Activated naive CD4-positive, alpha-beta T cell treated with anti-CD3 and anti-CD28 coated beads, Interleukin-2, amount 10 ng/mL, durations not matched to agents 7 days and 5 days (primary cell): ENCODE measurements at regions not wholly inside any gene's neighbourhood (a gene's known extent, or its start where the extent isn't known, plus 50 kb on each side); places are given as distances from the start of the nearest gene placed in this dataset.

Experiments
- CTCF ChIA-PET: fragments of 350-600 bp; sonication (Branson Sonifier 250); formaldehyde crosslinking; loops from one replicate; lab custom pipeline; 2021; ENCODE audit warnings: antibody characterized with exemption; lab: Charles Lee
- DNase-seq: peaks from one replicate; pipeline ENCODE4 v3.0.0-alpha.2; 2020
- H3K27ac Mint-ChIP-seq: one replicate; pipeline ENCODE4 v1.8.0; 2021; ENCODE audit warnings: mild to moderate bottlenecking, moderate library complexity, mixed read lengths
- H3K27me3 Mint-ChIP-seq: one replicate; pipeline ENCODE4 v1.8.0; 2021; ENCODE audit warnings: mild to moderate bottlenecking, mixed read lengths
- H3K36me3 Mint-ChIP-seq: one replicate; pipeline ENCODE4 v1.8.0; 2021; ENCODE audit warnings: mixed read lengths
- H3K4me1 Mint-ChIP-seq: one replicate; pipeline ENCODE4 v1.8.0; 2021; ENCODE audit warnings: mixed read lengths
- H3K4me3 Mint-ChIP-seq: one replicate; pipeline ENCODE4 v1.8.0; 2021; ENCODE audit warnings: mild to moderate bottlenecking, moderate library complexity, mixed read lengths
- H3K9me3 Mint-ChIP-seq: one replicate; pipeline ENCODE4 v1.8.0; 2021; ENCODE audit warnings: mixed read lengths

DNA sequence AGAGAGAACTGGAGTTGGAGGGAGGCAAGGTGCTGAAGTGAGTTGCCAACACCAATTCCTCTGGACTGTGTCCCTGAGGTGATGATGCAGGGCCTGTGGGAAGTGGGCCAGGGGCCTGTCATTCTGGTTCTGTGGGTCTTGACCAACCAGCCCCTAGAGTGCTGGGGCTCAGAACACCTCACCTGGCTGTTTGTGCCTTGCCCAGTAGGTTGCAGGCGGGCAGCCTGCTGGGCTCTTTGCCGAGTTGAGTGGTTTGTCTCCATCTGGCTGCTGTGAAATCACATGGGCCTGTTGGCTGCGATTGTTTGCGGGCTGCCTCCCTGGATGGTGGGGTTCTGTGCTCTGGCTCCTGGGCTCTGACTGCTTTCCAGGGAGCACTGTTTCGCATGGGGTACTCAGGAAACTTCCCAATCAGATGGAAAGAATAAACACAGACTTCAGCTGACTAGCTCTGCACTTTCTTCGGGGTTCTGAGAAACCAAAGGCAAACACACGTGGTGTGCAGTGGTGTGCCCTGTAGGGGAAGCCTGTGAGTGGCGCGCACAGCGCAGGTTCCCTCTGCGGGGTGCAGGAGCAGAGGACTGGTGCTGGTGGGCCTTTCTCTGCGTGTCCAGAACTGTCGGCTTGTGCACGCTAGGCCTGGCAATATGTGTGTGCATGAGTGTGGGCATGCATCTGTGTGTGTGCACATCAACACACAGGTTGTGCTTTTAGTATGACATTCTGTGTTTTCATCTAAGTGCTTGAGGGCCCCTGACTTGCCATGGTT, 95.1 kb downstream of the RHOU start:
- Mint-ChIP-seq H3K4me1 (peaks cover 68% of the 10 kb centered on the region), H3K4me3 (no peak overlapping the region), H3K27me3 (peaks cover 8% of the 10 kb centered on the region), H3K27ac (no peak overlapping the region), H3K9me3 (no peaks in the 10 kb centered on the region), H3K36me3 (peaks cover 1% of the 10 kb centered on the region)
- no peak for DNase-seq
- CTCF ChIA-PET = interaction anchor here (1.0 kb wide), 1 partner anchor 35 kb away, joined by 3 read pairs; no protein-coding TSS in a partner anchor

DNA sequence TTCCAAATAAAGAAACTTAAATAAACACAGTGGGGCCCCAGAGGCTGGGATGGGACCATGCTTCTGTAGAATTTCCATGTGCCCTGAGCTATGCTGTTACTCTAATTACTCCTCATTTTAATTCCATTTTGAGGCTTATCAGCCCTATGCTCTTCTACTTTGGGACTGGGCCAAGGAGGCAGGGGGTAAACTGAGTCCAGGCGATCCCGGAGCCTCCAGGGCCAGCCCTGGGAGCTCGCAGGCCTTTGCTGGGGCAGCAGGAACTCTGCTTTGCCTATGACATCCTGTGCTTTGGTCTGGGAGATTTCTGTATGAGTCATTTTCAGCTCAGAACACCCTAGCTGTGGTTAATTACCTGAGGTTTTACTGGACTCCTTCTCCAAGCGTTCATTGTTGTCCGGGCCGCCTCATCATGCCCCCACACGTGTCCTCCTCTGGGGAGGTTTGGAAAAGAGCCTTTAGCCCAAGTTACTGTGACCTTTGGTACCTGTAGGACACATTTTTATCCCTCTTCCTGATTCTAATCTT, 95.7 kb downstream of the RHOU start:
- H3K4me3 Mint-ChIP-seq = no peak overlapping the region
- CTCF ChIA-PET = interaction anchor here (1.0 kb wide), 1 partner anchor 36 kb away, joined by 3 read pairs; no protein-coding TSS in a partner anchor
- peaks cover 1% of the 10 kb centered on the region for H3K36me3 Mint-ChIP-seq
- peaks cover 5% of the 10 kb centered on the region for H3K27me3 Mint-ChIP-seq
- H3K9me3 Mint-ChIP-seq = no peaks in the 10 kb centered on the region
- DNase-seq = no peak
- H3K27ac Mint-ChIP-seq = peak overlapping the region; percentile 50
- H3K4me1 Mint-ChIP-seq = peaks cover 61% of the 10 kb centered on the region

DNA sequence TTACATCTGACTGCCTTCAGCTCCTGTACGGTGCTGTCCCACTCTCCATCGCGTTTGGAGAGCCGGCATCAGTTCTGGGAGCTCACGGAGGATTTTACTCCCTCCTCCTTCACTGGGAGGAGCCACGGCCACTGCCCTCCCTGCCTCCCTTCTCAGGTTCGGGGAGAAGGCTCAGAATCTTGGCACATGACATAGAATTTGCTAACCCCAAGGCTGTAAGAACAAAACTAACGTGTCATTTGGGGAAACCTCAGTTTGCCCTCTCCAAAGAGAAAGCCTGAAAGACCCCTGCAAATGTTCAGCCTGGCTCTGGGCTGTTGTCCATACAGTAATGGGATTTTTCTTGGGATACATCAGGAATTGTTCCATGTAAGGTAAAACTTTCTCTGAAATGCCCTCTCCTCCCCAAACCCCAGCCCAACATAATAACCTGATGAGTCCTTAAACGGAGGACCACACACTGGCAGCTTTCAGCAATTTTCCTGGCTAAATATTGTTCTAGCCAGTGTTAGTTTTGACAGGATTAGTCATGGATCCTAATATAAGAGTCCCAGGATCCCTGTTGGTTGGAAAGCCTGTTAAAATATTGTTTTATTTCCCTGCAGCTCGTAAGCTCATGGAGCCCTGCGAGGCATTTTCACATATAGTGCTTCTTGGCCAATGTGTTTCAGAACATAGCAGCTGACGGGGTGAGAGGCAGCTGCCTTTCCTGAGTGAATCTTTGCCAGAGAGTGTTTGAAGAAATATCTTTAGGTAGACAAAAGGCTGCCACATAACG, 98.8 kb downstream of the RHOU start:
- Mint-ChIP-seq H3K36me3 (peaks cover 1% of the 10 kb centered on the region), H3K9me3 (no peaks in the 10 kb centered on the region), H3K27ac (no peak overlapping the region), H3K27me3 (peaks cover 5% of the 10 kb centered on the region), H3K4me3 (no peak overlapping the region), H3K4me1 (peaks cover 35% of the 10 kb centered on the region)
- no peak for DNase-seq
- CTCF ChIA-PET = no interaction called here

DNA sequence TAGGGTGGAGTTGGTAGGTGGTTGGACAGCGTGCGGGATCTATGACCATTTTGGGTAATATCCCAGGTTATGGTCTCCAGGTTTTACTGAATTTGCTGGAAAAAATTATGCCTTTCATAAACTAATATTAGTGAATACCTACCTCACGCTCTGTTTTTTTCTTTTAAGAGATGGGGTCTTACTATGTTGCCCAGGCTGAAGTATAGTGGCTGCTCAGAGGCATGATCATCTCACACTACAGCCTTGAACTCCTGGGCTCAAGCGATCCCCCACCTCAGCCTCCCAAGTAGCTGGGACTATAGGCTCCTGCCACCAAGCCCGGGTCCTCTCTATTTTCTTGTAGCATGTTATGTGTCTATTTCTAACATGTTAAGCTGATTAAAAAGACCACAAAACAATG, 100.2 kb downstream of the RHOU start:
- Mint-ChIP-seq H3K27ac (no peak overlapping the region), H3K27me3 (peaks cover 5% of the 10 kb centered on the region), H3K9me3 (no peaks in the 10 kb centered on the region), H3K36me3 (no peaks in the 10 kb centered on the region), H3K4me3 (no peak overlapping the region), H3K4me1 (peaks cover 25% of the 10 kb centered on the region)
- CTCF ChIA-PET = no interaction called here
- no peak for DNase-seq

DNA sequence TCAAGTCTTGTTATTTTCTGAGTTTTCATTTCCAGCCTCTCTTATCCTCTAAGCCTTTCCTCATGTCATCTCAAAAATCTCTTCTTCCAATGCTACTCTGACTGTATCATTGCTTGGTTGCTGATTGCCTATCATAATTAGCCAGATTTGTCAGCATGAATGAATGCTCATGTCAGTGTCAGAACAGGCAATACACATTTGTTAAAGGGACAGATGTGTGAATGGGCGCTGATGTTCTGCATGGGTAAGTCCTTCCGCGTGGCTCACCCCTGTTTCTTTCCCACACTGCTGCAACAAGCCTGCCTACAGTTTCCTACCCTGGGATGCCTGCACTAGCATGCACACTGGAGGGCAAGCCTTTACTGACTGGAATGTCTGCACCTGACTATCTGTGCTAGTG, 100.6 kb downstream of the RHOU start:
- H3K27me3 Mint-ChIP-seq = peaks cover 5% of the 10 kb centered on the region
- H3K4me1 Mint-ChIP-seq = peaks cover 20% of the 10 kb centered on the region
- CTCF ChIA-PET = no interaction called here
- no peak overlapping the region for H3K27ac Mint-ChIP-seq
- H3K9me3 Mint-ChIP-seq = no peaks in the 10 kb centered on the region
- H3K36me3 Mint-ChIP-seq = no peaks in the 10 kb centered on the region
- DNase-seq = no peak
- no peak overlapping the region for H3K4me3 Mint-ChIP-seq

DNA sequence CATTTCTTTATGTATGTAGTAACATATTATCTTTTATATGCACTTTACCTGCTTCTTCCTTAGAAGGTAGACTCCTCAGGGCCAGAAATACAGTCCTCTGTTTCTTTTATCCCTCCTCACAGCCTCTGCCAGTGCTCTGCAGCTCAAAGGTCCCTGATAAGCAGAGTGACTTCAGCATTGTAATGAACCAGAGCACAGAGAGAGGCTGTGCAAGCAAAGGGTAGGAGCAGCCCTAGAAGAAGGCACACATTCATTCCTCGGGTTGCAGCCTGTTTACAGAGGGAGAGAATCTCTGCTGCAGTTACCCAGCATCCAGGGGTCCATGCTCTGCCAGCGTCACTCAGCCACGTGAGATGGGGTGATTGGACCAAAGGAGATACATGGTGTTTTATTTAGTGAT, 101.1 kb downstream of the RHOU start:
- CTCF ChIA-PET = no interaction called here
- H3K4me1 Mint-ChIP-seq = peaks cover 15% of the 10 kb centered on the region

DNA sequence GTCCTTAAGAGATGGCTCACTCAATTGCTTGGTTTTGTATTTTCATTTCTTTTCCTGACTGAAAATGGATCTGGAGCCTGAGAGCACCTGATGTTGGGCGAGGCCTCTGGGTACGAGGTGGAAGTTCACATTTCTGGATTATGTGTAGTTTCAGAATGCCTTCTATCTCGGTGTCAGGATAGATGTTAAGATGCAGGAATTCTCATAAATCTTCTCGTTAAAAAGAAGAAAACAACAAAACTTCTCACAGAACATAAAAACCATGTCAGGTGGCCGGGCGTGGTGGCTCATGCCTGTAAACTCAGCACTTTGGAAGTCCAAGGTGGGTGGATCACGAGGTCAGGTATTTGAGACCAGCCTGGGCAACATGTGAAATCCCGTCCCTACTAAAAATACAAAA, 101.8 kb downstream of the RHOU start:
- no peak overlapping the region for H3K27ac Mint-ChIP-seq
- CTCF ChIA-PET = interaction anchor here (0.9 kb wide), 1 partner anchor 102 kb away, joined by 3 read pairs; the partner anchor contains the start of gene RHOU
- no peaks in the 10 kb centered on the region for H3K36me3 Mint-ChIP-seq
- H3K9me3 Mint-ChIP-seq = no peaks in the 10 kb centered on the region
- peaks cover 9% of the 10 kb centered on the region for H3K4me1 Mint-ChIP-seq
- H3K4me3 Mint-ChIP-seq = no peak overlapping the region
- no peak for DNase-seq
- H3K27me3 Mint-ChIP-seq = peaks cover 5% of the 10 kb centered on the region

More for the DNA sequence above, 101.1 kb downstream of the RHOU start:
- no peak overlapping the region for H3K4me3 Mint-ChIP-seq
- H3K9me3 Mint-ChIP-seq = no peaks in the 10 kb centered on the region
- no peak for DNase-seq
- no peaks in the 10 kb centered on the region for H3K36me3 Mint-ChIP-seq
- H3K27me3 Mint-ChIP-seq = peaks cover 5% of the 10 kb centered on the region
- H3K27ac Mint-ChIP-seq = no peak overlapping the region

DNA sequence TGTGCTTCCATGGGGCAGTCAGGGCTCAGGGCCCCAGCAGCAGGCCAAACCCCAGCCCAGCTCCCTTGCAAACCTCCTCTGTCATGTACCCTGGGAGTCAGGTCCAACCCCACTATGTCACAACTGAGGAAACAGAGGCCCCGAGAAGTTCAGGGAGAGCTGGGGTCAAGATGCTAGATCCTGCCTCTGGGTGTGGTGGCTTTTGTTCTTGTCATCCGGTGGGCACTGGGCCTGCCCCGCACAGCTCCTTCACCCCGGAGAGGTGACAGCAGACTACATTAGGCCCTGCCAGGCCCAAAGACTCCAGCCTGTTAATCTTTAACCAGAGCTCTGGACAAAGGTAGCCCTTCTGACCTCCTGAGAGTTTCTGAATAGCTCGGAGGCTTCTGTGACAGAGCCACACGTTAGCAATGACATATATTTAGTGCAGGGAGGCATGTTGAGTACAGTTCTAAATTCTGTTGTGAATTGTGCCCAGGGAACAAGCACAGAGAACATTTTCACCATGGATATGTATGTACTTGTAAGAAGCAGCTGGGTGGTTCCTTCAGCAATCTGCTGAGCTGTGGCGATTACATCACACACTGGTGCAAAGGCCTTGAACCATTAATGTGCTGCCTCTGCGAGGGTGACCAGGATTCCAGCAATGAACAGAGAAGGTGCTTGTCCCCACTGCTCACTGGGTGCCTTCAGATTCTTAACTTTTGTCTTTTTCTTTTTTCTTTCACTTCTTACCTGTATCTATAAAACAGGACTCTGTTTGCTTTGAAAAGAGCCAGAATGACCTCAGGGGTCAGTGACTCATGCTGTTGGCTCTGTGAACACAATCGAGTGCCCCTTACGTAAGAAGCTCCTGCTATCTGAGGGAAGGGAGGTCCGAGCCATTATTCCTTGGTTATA, 102.8 kb downstream of the RHOU start:
- CTCF ChIA-PET = interaction anchor here (0.9 kb wide), 1 partner anchor 103 kb away, joined by 3 read pairs; the partner anchor contains the start of gene RHOU
- no peaks in the 10 kb centered on the region for H3K36me3 Mint-ChIP-seq
- peaks cover 5% of the 10 kb centered on the region for H3K27me3 Mint-ChIP-seq
- H3K4me1 Mint-ChIP-seq = peaks cover 3% of the 10 kb centered on the region
- H3K27ac Mint-ChIP-seq = no peak overlapping the region
- no peak overlapping the region for H3K4me3 Mint-ChIP-seq
- no peak for DNase-seq
- H3K9me3 Mint-ChIP-seq = peaks cover 8% of the 10 kb centered on the region

DNA sequence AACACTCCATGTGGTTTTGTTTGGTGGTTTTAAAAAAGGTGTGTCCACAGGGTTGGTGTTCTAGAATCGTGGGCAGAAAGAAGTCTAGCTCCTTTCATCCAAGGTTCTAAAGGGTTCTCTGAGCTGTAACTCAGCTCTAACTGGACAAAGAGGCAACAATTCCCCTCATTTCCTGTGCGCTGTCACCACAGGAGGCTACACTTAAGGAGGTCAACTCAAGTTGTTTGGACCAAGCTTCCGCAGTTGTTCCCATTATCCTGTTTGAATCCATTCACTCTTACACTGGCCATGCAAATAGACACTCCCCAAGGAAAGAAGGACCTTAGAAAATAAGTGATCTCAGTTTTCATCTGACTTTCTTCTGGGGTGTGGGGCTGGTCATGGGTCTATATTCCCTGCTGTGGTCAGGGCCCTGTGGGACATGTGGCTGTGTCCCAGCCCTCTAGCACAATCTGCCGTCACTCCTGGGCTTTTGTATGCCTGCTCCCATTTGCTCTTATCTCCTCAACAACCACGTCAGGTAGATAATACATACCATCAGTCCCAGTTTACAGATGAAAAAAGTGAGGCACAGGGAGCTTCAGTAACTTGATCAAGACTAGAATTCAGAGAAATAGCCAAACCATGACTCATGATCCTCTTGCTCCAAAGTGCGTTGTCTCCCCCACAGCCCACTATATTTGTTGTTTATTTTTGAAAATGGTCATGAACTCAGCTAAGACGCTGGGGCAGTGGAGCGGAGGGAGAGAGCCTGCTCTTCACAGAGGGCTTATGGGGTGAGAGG, 103.6 kb downstream of the RHOU start:
- H3K4me1 Mint-ChIP-seq = peaks cover 3% of the 10 kb centered on the region
- CTCF ChIA-PET = no interaction called here
- peaks cover 2% of the 10 kb centered on the region for H3K36me3 Mint-ChIP-seq
- no peak for DNase-seq
- peaks cover 9% of the 10 kb centered on the region for H3K9me3 Mint-ChIP-seq
- H3K4me3 Mint-ChIP-seq = no peak overlapping the region
- peaks cover 5% of the 10 kb centered on the region for H3K27me3 Mint-ChIP-seq
- H3K27ac Mint-ChIP-seq = peak overlapping the region; percentile 19

DNA sequence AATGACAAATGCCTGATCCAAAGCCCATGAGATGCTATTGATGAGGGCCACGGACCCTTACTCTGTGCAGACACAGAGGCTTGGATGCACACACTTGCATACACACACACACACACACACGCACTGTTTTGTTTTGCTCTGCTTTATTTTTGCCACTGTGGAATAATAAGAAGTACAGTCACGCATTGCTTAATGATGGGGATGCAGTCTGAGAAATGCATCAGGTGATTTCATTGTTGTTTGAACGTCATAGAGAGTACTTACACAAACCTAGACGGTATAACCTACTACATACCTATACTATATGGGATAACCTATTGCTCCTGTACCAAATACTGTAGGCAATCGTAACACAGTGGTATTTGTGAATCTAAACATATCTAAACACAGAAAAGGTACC, 104.4 kb downstream of the RHOU start:
- H3K27ac Mint-ChIP-seq = no peak overlapping the region
- H3K4me1 Mint-ChIP-seq = peaks cover 3% of the 10 kb centered on the region
- no peak for DNase-seq
- no peak overlapping the region for H3K4me3 Mint-ChIP-seq
- H3K36me3 Mint-ChIP-seq = peaks cover 2% of the 10 kb centered on the region
- H3K9me3 Mint-ChIP-seq = peaks cover 9% of the 10 kb centered on the region
- peaks cover 5% of the 10 kb centered on the region for H3K27me3 Mint-ChIP-seq
- CTCF ChIA-PET = no interaction called here

DNA sequence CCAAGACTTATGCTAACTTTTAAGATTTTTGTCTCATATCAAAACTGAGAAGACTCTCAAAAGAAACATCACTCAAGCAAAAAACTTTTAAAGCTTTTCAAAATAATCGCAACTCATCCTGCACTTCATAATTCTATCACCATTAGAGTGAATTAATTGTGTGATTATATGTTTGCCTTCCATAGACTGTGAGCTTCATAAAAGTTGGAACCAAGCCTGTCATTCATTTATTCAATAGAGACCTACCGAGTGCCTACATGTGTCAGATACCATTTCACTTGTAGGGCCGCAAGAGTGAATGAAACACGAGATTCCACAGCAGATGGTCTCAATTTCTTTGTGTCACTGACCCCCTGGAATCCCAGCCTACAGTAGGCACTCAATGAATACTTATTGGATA, 106.4 kb downstream of the RHOU start:
- no peak overlapping the region for H3K27ac Mint-ChIP-seq
- CTCF ChIA-PET = interaction anchor here (1.1 kb wide), 1 partner anchor 17 kb away, joined by 4 read pairs; no protein-coding TSS in a partner anchor

DNA sequence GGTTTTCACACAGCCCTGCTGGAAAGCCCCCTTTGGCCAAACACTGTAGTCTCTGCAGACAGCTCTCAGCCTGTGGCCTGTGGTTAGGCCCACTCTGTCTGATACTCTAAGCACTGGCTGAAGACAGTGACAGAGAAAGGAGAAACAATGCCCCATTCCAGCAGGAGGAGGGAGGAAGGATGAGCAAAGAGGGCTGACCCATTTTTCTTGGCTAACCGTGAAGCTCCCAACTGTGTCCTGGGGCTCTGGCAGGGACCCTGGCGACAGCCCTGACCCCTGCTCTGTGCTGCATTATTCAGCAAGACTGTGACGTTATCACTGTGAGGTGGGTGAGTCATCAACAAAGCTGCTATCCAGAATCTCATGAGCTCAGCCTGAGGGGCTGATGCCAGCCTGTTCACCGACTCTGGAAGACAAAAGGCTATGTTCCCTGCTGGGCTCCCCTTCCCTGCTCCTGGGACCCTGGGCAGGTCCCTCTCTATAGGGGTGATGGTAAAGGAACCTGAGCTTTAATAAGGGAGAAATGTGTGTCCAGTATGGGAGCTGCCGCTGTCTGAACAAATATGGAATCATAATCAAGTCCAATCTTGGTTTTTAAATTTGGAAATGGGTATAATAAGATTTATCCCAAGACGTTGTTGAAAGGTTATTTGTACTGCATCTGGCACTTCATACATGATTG, 107.0 kb downstream of the RHOU start:
- peaks cover 9% of the 10 kb centered on the region for H3K9me3 Mint-ChIP-seq
- CTCF ChIA-PET = interaction anchor here (1.0 to 1.1 kb wide), 2 partner anchors 16 to 343 kb away, joined by 3 to 4 read pairs; no protein-coding TSS in a partner anchor

More for the DNA sequence above, 106.4 kb downstream of the RHOU start:
- H3K36me3 Mint-ChIP-seq = peaks cover 2% of the 10 kb centered on the region
- H3K4me1 Mint-ChIP-seq = peaks cover 3% of the 10 kb centered on the region
- H3K4me3 Mint-ChIP-seq = no peak overlapping the region
- H3K9me3 Mint-ChIP-seq = peaks cover 9% of the 10 kb centered on the region
- DNase-seq = no peak
- no peaks in the 10 kb centered on the region for H3K27me3 Mint-ChIP-seq

More for the DNA sequence above, 107.0 kb downstream of the RHOU start:
- H3K36me3 Mint-ChIP-seq = peaks cover 2% of the 10 kb centered on the region
- DNase-seq = no peak
- H3K27me3 Mint-ChIP-seq = no peaks in the 10 kb centered on the region
- H3K4me1 Mint-ChIP-seq = peaks cover 3% of the 10 kb centered on the region
- H3K4me3 Mint-ChIP-seq = no peak overlapping the region
- H3K27ac Mint-ChIP-seq = no peak overlapping the region
